IPS DF 4.7 (cell line): ENCODE measurements at regions not wholly inside any gene's neighbourhood (a gene's known extent, or its start where the extent isn't known, plus 50 kb on each side); places are given as distances from the start of the nearest gene placed in this dataset.

Source experiments
- DNase-seq: peaks from one replicate; pipeline ENCODE4 v3.0.0-alpha.2; 2013; ENCODE audit warnings: low spot score; ENCODE audit errors: extremely low read depth

DNA sequence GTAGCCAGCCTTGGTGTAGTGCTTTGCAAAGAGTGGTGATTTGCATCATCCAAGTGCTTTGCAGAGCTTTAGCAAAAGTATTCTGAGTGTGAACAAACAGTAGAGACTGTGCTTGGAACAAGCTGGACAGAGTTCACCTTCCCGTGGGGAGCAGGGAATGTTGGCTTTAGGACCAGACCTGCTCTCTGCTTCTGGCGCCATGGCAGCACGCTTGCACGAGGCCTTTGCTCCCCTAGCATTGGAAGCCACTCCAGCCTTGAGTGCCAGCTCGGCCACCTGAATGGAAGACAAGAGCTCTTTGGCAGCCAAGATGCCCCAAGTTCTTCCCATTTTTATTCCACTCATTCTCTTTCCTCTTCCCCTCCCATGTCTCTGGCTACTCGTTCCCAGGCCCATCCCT, 250.8 kb upstream of the OSR1 start:
- DNase-seq: no peak

DNA sequence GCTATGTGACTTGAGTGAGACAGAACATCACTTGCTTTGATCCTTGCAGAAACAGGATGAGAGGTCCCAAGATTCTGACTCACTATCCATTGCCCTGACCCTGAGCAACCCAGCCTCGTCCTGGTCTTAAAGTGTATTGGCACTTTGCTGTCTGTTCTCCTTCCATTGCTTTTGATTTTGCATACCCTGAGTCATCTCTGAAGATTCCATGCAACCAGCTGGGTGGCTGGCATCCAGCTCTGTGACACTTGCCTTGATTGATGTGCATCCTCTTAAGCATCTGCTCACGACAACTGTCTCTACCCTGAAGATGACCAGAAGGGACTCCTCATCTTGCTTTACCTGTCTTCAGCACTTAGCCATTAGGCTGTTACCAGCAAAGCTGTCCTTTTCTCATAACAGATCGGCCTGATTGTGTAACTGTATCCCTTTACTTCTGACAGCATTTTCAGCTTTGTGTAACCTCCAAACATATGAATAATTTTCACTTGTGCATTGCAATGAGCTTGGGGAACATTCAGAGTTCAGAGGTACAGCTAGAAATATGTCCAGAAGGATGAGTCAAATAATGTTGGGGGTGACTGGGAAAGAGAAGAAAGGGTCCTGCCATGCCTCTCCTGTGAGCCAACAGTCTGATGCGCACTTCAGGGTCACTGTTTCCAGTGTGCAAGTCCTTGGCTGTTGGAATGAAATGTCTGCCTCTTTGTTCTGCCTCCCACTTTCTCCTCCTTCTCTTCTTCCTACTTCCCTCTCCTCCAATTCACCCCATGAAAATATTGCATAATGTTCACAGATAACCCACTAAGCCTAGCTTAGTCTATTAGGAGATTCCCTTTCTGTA, 249.7 kb upstream of the OSR1 start:
- no peak for DNase-seq

DNA sequence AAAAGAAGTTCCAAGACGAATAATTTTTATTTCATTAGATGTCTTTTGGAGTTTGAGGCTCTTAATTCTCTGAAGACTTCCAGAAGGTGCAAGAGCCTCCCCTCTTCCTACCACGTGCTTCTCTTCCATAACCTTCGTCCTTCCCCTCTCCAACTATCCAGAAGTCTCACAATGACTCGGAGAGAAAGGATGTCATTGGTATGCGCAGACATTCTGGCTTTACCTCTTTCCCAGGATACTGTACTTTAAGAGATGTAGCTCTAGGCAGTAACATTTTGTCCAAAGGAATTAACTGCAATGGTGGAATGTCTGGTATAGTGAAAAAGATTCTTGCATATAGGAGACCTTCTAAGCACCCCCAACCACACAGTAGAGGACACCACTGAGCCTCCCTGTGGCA, 249.0 kb upstream of the OSR1 start:
- DNase-seq: no peak

DNA sequence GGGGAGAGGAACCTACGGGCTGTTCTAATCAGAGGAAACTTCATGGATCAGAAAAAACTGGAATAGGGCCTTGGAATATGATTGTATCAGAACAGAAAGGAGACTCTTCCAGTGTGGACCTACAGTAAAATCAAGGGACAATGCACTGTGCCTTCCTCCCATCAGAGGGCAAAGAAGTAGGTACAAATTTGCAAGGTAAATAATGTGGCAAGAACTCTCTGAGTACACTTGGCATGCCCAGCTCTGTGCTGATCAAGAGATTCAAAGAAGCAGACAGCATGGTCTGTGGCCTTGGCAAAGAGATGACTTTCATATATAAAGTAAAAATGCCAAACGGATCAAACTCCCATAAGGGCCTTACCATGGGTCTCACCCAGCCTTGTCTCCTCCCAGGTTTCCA, 242.6 kb upstream of the OSR1 start:
- no peak for DNase-seq

DNA sequence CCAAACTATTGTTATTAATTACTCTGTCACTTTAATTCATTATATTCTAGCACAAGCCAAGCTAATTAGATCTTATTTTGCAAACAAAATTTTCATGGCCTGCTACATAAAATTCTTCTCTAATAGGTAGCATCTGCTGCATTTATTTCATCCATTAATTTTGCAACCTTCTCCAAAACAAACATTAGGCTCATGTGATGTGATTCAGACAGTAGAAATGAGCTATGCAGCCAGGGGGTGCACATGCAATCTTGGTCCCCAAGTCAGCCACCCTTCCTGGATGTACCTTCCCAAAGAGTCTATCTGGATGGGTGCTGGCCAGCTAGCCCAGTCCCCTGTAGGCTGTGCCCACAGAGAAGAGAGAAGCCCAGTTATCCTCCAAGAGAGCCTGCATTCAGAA, 242.1 kb upstream of the OSR1 start:
- DNase-seq: no peak

DNA sequence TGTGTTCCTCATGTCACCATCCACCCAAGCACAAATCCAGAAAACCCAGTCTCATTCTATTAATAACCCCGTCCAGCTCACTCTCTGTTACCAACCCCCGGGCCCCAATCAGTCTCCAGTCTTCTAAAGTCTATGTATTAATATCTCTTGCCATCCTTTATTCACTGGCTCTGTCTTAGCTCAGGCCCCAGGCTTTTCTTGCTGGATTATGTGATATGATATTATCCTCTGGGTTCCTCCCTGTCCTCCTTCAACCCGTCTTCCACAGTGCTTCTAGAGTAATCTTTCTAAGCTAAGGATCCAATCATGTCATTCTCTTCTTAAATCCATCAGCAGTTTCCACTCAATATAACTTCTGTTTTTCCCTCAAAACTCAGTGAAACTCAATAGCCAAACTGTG, 240.5 kb upstream of the OSR1 start:
- no peak for DNase-seq

DNA sequence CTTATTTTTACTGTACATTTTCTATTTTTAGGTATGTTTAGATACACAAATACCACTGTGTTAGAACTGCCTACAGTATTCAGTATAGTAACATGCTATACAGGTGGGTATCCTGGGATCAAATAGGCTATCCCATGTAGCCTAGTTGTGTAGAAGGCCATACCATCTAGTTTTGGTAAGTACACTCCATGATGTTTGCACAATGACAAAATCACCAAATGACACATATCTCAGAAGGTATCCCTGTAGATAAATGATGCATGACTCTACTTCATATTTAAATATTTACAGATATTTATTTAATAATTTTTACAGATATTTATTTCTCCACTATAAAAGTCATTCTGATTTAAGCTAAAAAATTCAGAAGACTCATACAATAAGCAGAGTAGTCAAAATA, 233.8 kb upstream of the OSR1 start:
- DNase-seq: no peak

DNA sequence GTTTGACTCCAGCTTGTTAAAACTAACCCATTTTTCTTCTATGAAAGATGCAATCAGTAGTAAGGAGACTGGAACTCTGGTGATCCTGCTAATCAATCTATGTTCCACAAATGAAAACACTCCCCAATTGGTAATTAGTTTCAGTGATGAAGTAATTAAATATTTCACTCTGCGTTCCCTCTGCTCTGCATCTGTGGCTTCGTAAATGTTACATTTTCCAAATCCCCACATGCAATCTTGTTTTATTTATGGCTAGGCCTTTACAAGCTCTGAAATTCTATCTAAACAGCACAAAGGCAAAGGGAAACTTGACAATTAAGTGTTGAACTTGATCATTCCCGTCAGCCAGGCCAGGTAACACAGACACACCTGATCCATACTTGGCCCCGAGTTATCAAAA, 231.4 kb upstream of the OSR1 start:
- no peak for DNase-seq

DNA sequence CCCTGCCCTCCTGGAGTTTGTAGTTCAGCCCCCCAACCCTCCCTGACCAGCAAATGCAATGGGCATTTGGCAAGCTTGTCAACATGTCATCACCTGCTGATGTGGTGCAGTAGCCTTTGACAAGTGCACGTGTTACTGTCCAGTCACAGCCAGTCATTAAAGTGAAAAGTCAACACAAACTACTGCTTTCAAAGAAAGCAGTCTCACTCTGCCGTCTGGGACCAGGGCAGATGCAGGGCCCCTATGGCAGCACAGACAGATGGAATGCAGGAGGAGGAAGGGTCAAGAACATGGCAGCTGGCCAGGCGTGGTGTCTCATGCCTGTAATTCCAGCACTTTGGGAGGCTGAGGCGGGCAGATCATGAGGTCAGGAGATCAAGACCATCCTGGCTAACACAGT, 222.4 kb upstream of the OSR1 start:
- no peak for DNase-seq

DNA sequence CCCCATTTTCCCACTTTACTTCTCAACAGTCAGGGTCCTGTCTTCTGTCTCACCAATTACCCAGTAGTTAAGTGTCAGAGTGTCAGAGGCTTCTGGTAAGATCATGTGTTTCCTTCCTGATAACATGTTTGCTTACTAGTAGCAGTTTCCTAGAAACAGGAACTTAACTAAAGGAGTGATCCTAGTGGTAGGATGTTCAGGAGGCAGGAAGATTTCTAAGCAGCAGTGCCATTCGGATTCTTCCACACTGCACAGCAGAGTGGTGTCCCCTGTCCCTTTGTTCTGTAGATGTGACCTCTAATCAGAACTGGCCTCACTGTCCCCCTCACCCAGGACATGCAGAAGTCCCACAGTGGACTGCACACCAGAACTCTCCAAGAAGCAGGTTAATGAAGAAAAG, 221.8 kb upstream of the OSR1 start:
- DNase-seq: no peak

DNA sequence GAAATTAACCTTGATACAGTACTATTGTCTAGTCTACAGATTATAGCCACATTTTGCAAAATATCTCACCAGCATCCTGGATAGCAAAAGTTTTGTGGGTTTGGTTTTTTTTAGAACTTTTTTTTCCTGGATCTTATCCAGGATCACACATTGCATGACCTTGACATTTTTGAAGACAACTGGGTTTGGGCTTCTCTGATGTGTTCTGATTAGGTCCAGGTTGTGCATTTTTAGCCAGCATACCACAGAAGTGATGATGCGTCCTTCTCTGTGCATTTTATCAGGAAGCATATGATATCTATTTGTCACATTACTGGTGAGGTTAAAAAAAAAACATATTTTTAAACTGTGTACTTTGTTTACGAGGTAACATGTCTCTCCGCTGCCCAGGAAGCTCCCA, 221.0 kb upstream of the OSR1 start:
- DNase-seq: no peak

DNA sequence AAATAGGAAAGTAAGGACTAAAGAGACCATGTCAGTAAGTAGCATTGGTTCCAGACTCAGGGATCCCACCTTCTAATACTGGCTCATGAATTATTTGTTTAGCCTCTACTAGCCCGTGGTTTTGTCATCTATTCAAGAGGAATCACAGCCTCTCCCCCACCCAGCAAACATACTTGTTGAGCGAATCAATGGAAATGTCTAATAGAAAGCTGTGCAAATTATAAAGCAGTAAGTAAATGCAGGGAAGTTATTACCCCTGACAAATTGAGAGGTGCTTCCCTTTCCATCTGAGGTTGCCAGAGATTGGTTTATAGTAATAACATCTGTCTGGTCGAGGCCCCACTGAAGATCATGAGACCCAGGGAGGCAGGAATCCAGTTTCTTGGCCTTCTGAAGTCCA, 219.3 kb upstream of the OSR1 start:
- no peak for DNase-seq

DNA sequence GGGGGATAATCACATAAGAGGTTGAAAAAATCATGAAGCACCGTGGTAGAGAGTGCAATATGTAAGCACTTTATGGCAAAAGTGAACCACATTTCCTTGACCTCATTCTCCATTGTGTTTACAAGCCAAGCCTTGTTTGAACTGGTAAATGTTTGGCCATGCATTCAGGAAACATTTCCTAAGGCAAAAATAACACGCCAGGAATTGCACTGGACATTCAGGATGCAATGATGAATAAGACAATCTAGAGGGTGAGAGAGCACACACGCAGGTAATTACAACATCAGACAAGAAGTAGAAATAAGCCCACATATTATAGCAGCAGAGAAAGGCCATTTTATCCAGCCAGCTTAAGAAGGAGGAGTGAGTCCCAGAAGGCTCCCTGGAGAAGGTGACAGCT, 218.0 kb upstream of the OSR1 start:
- DNase-seq: no peak

DNA sequence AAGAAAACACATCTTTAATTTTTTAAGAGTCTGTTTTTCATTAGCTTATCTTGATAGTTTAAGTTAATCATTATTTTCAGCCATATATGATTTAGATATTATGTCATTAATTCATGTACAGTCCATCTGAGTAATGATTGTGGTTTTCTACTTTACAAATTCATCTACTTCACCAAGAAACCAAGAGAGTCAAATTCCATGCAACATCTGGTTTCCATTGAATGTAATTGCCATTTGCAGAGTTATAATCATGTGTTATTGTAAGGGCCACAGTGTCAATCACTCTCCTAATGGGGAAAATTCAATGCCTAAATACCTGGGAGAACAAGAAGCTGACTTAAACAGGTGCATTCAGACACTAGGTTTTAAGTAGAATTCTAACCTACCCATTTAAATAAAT, 217.2 kb upstream of the OSR1 start:
- no peak for DNase-seq

DNA sequence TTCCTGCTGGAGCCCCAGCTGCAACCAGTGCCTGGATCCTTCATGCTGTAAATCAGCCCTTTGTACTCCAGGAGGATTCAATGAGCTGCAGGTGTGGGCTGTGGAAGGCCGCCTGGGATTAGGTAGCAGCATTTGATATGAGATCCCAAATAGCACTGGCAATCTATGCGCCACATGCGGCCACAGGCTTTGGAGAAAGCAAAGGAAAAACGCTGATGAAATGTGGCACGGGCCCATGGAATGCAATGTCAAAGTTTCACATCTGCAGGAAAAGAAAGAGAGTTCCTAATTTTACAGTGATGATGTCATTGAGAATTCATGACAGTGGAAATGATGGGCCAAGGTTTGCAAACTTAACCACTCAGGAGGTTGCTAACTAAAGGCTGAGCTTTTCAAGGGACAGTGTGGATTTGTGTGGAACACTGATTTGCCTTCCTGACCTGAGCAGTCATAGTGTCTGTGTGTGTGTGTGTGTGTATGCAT, 216.4 kb upstream of the OSR1 start:
- DNase-seq: no peak

DNA sequence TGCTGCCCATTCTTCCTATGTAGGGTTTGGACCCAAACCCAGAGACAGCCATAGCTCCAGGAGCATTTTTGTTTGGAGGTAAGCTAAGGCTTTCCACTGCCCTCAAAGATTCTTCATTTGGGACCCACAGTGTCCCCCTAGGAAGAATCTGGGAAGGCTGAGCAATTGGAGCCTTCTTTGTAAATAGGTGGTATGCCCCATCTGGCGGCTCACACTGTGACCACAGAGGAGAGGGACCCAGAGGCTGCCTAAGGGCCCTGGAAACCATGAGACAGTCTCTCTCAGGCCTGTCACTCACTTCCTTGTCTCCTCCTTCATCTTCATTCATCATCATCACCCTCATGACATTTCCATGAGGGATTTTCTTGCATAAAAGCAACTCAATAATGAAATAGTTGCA, 215.4 kb upstream of the OSR1 start:
- DNase-seq: no peak

DNA sequence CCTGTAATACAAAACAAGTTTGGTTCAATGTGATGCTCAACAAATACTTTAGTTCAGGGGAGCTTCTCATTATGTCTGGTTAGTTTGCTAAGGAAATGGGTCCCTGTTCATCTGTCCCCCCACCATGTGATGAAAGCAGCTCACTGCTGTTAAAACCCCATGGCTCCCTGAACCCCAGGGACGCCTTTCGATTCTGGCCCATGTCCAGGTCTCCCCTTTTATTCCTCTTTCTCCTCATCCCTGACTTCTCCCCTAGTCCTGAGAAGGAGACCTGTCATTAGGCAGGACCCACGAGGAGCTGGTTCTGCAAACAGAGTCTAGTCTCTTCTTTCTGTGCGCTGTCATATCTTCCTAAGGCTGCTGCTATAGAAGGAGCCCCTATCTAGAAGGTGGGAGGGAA, 213.3 kb upstream of the OSR1 start:
- DNase-seq: no peak

DNA sequence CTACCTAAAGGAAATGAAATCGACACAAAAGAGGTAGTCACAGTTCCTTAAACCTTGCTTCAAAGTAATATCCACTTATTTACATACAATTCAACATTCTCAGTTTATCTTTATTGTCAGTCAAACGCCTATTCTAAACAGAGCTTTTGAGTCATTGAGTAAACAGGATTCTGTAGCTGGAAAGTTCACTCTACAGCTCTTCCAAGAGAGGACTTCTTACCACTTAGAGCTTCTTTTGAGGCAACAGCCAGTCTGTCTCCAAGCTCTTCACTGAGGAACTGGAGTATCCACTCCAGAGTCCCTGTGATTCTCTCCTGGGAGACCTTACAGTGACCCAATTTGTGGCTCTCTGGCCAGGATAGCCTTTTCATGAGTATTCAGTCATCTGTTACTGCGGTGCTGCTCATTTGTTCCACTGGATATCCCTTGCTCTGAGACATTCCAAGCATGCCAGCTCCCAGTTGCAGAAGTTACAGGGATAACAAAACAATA, 210.9 kb upstream of the OSR1 start:
- DNase-seq: no peak

DNA sequence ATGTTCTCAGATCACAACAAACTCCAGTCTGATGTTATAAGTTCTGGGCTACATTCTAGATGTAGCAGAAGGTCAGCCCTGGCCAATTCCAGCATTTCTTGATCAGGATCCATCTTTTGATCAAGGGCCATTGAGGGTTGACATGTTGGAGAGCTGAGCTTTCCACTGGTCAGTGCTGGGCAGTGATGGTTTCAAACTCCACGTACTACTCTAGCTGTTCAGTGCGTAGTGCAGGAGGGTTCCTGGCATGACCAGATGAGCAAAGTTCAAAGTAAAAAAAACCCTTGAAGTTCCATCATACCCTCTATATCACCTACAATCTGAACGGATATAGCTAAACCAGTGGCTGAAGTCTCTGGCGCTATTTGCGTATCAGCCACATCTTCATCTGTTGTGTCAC, 210.4 kb upstream of the OSR1 start:
- no peak for DNase-seq

DNA sequence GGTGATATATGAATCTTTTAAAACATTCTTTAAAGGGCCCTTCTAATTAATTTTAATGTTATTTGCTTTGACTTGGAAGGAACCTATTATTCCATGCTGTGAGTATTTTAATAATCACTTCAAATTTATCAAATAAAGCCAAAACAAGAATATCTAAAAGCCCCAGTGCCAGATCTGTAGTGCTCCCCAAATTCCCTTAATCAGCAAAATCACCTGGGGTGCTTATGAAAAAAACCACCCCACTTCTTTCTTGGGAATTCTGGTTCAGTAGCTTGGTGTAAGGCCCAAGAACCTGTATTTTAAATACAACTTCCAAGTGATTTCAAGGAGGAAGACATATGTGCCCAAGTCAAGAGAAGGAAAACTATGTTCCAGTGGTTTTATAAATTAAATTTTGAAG, 202.4 kb upstream of the OSR1 start:
- no peak for DNase-seq

DNA sequence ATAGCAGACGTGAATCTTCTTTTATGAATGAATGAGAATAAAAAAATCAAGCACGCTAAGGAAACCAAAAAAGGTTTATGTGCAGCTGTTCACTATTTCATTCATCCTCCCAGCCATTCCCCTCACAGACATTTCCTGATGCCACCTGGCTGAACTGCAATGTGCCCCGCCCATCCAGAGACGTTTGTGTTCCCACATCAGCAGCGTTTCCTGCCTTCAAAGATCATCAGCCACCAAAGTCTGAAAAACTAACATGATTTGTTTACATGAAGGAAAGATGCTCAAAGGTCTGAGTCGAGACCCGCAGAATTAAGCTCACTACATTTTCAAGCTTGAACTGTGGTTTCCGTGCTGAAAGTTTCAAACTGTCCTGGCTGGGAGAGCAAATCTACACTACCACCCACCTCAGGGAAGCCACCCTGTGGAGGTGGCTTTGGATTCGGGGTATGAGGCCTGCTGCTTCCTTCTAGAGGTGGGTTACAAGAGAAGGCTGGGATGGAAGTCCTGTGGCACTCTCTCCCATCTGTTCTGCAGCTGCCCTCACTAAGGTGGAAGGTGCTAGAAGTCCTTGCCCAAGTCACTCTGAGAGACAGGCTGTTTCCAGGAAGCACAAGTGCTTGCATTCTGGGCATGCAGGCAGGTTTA, 201.3 kb upstream of the OSR1 start:
- DNase-seq: no peak

DNA sequence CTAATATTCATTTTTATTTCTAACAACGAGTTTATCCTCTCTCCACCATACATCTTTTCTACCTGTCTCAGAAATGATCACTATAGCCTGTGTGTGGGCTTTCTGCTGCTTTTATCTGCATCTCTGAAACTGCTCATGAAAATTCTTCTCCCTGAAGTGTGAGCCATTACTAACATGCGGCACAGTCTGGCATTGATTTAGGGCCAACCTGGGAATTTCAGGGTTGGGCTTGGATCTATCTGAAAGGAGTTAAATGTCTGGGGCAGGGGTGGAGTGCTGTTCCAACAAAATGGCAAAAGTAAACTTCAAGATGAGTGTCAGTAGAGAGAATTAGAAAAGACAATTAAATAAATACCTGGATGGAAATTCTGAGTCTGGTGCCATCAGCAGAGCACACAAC, 198.2 kb upstream of the OSR1 start:
- no peak for DNase-seq

DNA sequence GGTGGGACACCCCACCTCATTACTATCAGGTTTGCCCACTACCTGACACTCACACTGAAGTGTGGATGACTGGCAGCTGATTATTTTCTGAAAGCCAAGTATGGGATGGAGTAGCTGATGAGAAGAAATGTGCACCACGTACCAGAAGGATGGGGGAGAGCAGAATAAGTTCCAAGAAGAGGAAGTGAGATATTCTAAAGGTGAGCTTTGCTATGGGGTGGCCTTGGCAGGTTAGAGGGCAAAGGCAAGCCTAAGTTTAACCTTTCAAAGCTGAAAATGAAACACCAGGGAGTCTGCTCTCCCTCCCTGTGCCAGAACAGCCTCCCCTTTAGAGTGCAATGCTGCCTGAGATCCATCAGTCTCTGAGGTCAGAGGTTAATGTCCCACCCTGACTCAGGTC, 196.1 kb upstream of the OSR1 start:
- DNase-seq: no peak
